Fibroblast of upper back skin (primary cell): ENCODE measurements at regions not wholly inside any gene's neighbourhood (a gene's known extent, or its start where the extent isn't known, plus 50 kb on each side); places are given as distances from the start of the nearest gene placed in this dataset.
"Not testable (repeated sequence)": the region's sequence is repeated elsewhere in the genome, so short reads cannot be mapped to it uniquely, and the experiment has no call there.

Source experiments
- DNase-seq: peaks from one replicate; pipeline ENCODE4 v3.0.0-alpha.2; 2013

- DNase-seq = no peak
Observed at GRCh38 chr12:87047691-87048090, 791.5 kb upstream of the MGAT4C start.

GRCh38 chr12:87039536-87039935, 783.3 kb upstream of the MGAT4C start:
- DNase-seq = no peak

GRCh38 chr12:87038098-87038497, 781.9 kb upstream of the MGAT4C start:
- DNase-seq = no peak

GRCh38 chr12:87025976-87026375, 769.8 kb upstream of the MGAT4C start:
- DNase-seq = peak; percentile 1

GRCh38 chr12:87021400-87021799, 765.2 kb upstream of the MGAT4C start:
- DNase-seq = no peak

GRCh38 chr12:87020071-87020470, 763.9 kb upstream of the MGAT4C start:
- peak; percentile 7 for DNase-seq

GRCh38 chr12:87015352-87015751, 759.2 kb upstream of the MGAT4C start:
- DNase-seq = no peak

- no peak for DNase-seq
Observed at GRCh38 chr12:87008785-87009384, 752.7 kb upstream of the MGAT4C start.

GRCh38 chr12:87001102-87001501, 744.9 kb upstream of the MGAT4C start:
- DNase-seq = no peak

GRCh38 chr12:86985298-86985697, 729.1 kb upstream of the MGAT4C start:
- no peak for DNase-seq

- not testable (repeated sequence) for DNase-seq
Observed at GRCh38 chr12:86970595-86970994, 714.4 kb upstream of the MGAT4C start.

- DNase-seq = no peak
Observed at GRCh38 chr12:86959766-86960458, 703.7 kb upstream of the MGAT4C start.

- DNase-seq = no peak
Observed at GRCh38 chr12:86950444-86950843, 694.3 kb upstream of the MGAT4C start.

- no peak for DNase-seq
Observed at GRCh38 chr12:86950043-86950442, 693.9 kb upstream of the MGAT4C start.

GRCh38 chr12:86948851-86949250, 692.7 kb upstream of the MGAT4C start:
- DNase-seq = peak; percentile 20

- no peak for DNase-seq
Observed at GRCh38 chr12:86945685-86946196, 689.5 kb upstream of the MGAT4C start.

GRCh38 chr12:86944197-86944819, 688.1 kb upstream of the MGAT4C start:
- not testable (repeated sequence) for DNase-seq

- peak; percentile 25 for DNase-seq
Observed at GRCh38 chr12:86931714-86932113, 675.5 kb upstream of the MGAT4C start.

GRCh38 chr12:86929962-86930361, 673.8 kb upstream of the MGAT4C start:
- peak; percentile 68 for DNase-seq

- DNase-seq = no peak
Observed at GRCh38 chr12:86917121-86917520, 660.9 kb upstream of the MGAT4C start.

GRCh38 chr12:86914721-86915120, 658.5 kb upstream of the MGAT4C start:
- peak; percentile 50 for DNase-seq

GRCh38 chr12:86911973-86912372, 655.8 kb upstream of the MGAT4C start:
- no peak for DNase-seq

- no peak for DNase-seq
Observed at GRCh38 chr12:86903159-86903558, 647.0 kb upstream of the MGAT4C start.

GRCh38 chr12:86860776-86861175, 604.6 kb upstream of the MGAT4C start:
- no peak for DNase-seq
